ENCODE measurements at regions not wholly inside any gene's neighbourhood (a gene's known extent, or its start where the extent isn't known, plus 50 kb on each side); places are given as distances from the start of the nearest gene placed in this dataset.
"Not testable (repeated sequence)": the region's sequence is repeated elsewhere in the genome, so short reads cannot be mapped to it uniquely, and the experiment has no call there.

DNA sequence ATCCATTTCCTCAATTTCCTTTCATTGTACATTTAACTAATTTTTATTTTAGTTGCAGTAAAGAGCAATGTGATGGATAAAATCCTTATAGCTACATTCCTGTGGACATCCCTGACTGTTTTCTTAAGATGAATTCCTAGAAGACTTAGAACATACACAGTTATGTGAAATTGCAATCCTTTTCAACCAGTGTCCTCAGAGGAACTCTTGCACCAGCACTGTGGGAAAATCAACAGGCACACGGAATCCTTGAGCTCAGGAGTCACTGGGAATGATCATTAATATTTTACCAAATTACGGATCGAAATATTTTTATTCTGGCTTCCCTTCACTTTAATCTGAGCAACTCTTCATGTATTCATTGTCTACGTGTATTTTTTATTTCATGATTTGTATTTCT is 901.9 kb upstream of the WWC1 start:
- Histone ChIP-seq H2AFZ (ENCODE audit: low read length) (no peak overlapping the region), H3K4me1 (ENCODE audit: insufficient read depth, low read length, severe bottlenecking) (no peaks in the 10 kb centered on the region), H3K79me2 (ENCODE audit: insufficient read depth, low read length) (no peaks in the 10 kb centered on the region), H3K27me3 (ENCODE audit: insufficient read depth, low read length) (no peaks in the 10 kb centered on the region), H3K9ac (ENCODE audit: low read length) (no peak overlapping the region), H3K9me3 (ENCODE audit: low read length) (no peaks in the 10 kb centered on the region), H3K27ac (ENCODE audit: low read depth, low read length, poor library complexity, severe bottlenecking) (no peak overlapping the region), H4K20me1 (ENCODE audit: insufficient read depth, low read length) (no peaks in the 10 kb centered on the region), H3K9me2 (ENCODE audit: low read depth, low read length) (no peaks in the 10 kb centered on the region), H3F3A (ENCODE audit: insufficient read depth, low read length) (no peaks in the 10 kb centered on the region), H3K4me3 (ENCODE audit: low read depth, low read length, poor library complexity, severe bottlenecking) (no peak overlapping the region), H3K4me2 (ENCODE audit: low read length) (no peak overlapping the region), H3K36me3 (ENCODE audit: insufficient read depth, low read length) (no peaks in the 10 kb centered on the region)
- TF ChIP-seq, protein P1, sequence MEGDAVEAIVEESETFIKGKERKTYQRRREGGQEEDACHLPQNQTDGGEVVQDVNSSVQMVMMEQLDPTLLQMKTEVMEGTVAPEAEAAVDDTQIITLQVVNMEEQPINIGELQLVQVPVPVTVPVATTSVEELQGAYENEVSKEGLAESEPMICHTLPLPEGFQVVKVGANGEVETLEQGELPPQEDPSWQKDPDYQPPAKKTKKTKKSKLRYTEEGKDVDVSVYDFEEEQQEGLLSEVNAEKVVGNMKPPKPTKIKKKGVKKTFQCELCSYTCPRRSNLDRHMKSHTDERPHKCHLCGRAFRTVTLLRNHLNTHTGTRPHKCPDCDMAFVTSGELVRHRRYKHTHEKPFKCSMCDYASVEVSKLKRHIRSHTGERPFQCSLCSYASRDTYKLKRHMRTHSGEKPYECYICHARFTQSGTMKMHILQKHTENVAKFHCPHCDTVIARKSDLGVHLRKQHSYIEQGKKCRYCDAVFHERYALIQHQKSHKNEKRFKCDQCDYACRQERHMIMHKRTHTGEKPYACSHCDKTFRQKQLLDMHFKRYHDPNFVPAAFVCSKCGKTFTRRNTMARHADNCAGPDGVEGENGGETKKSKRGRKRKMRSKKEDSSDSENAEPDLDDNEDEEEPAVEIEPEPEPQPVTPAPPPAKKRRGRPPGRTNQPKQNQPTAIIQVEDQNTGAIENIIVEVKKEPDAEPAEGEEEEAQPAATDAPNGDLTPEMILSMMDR (IDR thresholded peaks at IDR 0.05; ENCODE audit: low read length): no peak
- TF ChIP-seq EZH2 (IDR thresholded peaks at IDR 0.05; ENCODE audit: borderline replicate concordance, low read length): no peak

DNA sequence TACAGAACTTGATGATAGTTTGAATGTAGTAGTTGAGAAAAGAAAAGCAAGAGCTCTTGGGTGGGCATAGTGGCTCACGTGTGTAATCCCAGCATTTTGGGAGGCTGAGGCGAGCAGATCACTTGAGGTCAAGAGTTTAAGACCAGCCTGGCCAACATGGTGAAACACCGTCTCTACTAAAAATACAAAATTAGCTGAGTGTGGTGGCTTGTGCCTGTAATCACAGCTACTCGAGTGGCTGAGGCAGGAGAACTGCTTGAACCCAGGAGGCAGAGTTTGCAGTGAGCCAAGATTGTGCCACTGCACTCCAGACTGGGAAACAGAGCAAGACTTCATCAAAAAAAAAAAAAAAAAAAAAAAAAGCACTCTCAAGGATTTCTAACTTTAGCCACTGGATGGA is 900.2 kb upstream of the WWC1 start:
- not testable (repeated sequence) for H3K4me1 ChIP-seq (ENCODE audit: insufficient read depth, low read length, severe bottlenecking); H3K9me2 ChIP-seq (ENCODE audit: low read depth, low read length); H3K9ac ChIP-seq (ENCODE audit: low read length); H3K9me3 ChIP-seq (ENCODE audit: low read length); H4K20me1 ChIP-seq (ENCODE audit: insufficient read depth, low read length); H3F3A ChIP-seq (ENCODE audit: insufficient read depth, low read length); H2AFZ ChIP-seq (ENCODE audit: low read length); H3K27ac ChIP-seq (ENCODE audit: low read depth, low read length, poor library complexity, severe bottlenecking); H3K79me2 ChIP-seq (ENCODE audit: insufficient read depth, low read length); H3K36me3 ChIP-seq (ENCODE audit: insufficient read depth, low read length); H3K4me2 ChIP-seq (ENCODE audit: low read length); H3K27me3 ChIP-seq (ENCODE audit: insufficient read depth, low read length); H3K4me3 ChIP-seq (ENCODE audit: low read depth, low read length, poor library complexity, severe bottlenecking)

DNA sequence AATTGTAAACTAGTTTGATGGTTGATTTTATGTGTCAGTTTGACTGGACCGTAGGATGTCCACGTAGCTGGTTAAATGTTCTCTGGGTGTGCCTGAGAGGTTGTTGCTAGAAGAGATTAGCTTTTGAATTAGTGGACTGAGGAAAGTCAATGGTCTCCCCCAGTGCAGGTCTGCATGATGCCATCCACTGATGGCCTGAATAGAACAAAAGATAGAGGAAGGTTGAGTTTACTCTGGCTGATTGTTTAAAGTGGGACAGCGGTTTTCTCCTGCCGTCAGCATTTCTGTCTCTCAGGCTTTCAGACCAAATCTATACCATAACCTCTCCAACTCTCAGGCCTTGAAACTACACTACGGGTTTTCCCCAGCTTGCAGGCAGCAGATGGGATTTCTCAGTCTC is 899.2 kb upstream of the WWC1 start:
- Histone ChIP-seq H3K36me3 (ENCODE audit: insufficient read depth, low read length) (no peaks in the 10 kb centered on the region), H3K27me3 (ENCODE audit: insufficient read depth, low read length) (no peaks in the 10 kb centered on the region), H3K4me2 (ENCODE audit: low read length) (no peak overlapping the region), H2AFZ (ENCODE audit: low read length) (no peak overlapping the region), H3K79me2 (ENCODE audit: insufficient read depth, low read length) (no peaks in the 10 kb centered on the region), H3K9me3 (ENCODE audit: low read length) (no peaks in the 10 kb centered on the region), H3K9ac (ENCODE audit: low read length) (no peak overlapping the region), H3K4me1 (ENCODE audit: insufficient read depth, low read length, severe bottlenecking) (no peaks in the 10 kb centered on the region), H3K9me2 (ENCODE audit: low read depth, low read length) (no peaks in the 10 kb centered on the region), H3K27ac (ENCODE audit: low read depth, low read length, poor library complexity, severe bottlenecking) (no peak overlapping the region), H3F3A (ENCODE audit: insufficient read depth, low read length) (no peaks in the 10 kb centered on the region), H4K20me1 (ENCODE audit: insufficient read depth, low read length) (no peaks in the 10 kb centered on the region), H3K4me3 (ENCODE audit: low read depth, low read length, poor library complexity, severe bottlenecking) (no peak overlapping the region)
- no peak for TF ChIP-seq EZH2 (IDR thresholded peaks at IDR 0.05; ENCODE audit: borderline replicate concordance, low read length)

DNA sequence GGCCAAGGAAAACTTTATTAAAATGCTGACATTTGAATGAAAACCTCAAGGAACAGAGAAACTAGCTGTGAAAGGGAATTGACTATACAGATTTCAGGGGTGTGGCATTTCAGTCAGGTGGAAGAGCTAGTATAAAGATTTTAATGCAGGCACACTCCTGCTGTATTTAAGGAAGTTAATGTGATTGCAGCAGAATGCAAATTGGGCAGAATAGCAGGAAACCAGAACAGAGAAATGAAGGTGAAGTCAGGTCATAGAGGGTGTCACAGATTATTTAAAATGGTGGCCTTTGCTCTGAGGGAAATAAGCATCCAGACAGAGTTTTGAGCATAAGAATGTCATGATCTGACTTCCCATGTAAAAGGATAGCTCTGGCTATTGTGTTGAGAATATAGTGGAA is 898.1 kb upstream of the WWC1 start:
- H3K9ac ChIP-seq (ENCODE audit: low read length): no peak overlapping the region
- no peak for TF ChIP-seq EZH2 (IDR thresholded peaks at IDR 0.05; ENCODE audit: borderline replicate concordance, low read length)
- TF ChIP-seq, protein P1 (IDR thresholded peaks at IDR 0.05; ENCODE audit: low read length): no peak
- no peaks in the 10 kb centered on the region for H3K36me3 ChIP-seq (ENCODE audit: insufficient read depth, low read length)
- H3K79me2 ChIP-seq (ENCODE audit: insufficient read depth, low read length): no peaks in the 10 kb centered on the region
- no peaks in the 10 kb centered on the region for H3K9me3 ChIP-seq (ENCODE audit: low read length)
- H3K4me3 ChIP-seq (ENCODE audit: low read depth, low read length, poor library complexity, severe bottlenecking): no peak overlapping the region
- H3K27me3 ChIP-seq (ENCODE audit: insufficient read depth, low read length): no peaks in the 10 kb centered on the region
- no peaks in the 10 kb centered on the region for H3K9me2 ChIP-seq (ENCODE audit: low read depth, low read length)
- H3K4me1 ChIP-seq (ENCODE audit: insufficient read depth, low read length, severe bottlenecking): no peaks in the 10 kb centered on the region
- H4K20me1 ChIP-seq (ENCODE audit: insufficient read depth, low read length): no peaks in the 10 kb centered on the region
- H2AFZ ChIP-seq (ENCODE audit: low read length): no peak overlapping the region
- H3K4me2 ChIP-seq (ENCODE audit: low read length): no peak overlapping the region
- no peaks in the 10 kb centered on the region for H3F3A ChIP-seq (ENCODE audit: insufficient read depth, low read length)
- H3K27ac ChIP-seq (ENCODE audit: low read depth, low read length, poor library complexity, severe bottlenecking): no peak overlapping the region
